DMS 273 treated with DMSO at 0.1 percent for 48 hours (cell line): ENCODE measurements at regions not wholly inside any gene's neighbourhood (a gene's known extent, or its start where the extent isn't known, plus 50 kb on each side); places are given as distances from the start of the nearest gene placed in this dataset.

Experiments used
- DNase-seq: peaks from one replicate; lab custom pipeline; 2025; lab: John Stamatoyannopoulos, UW

DNA sequence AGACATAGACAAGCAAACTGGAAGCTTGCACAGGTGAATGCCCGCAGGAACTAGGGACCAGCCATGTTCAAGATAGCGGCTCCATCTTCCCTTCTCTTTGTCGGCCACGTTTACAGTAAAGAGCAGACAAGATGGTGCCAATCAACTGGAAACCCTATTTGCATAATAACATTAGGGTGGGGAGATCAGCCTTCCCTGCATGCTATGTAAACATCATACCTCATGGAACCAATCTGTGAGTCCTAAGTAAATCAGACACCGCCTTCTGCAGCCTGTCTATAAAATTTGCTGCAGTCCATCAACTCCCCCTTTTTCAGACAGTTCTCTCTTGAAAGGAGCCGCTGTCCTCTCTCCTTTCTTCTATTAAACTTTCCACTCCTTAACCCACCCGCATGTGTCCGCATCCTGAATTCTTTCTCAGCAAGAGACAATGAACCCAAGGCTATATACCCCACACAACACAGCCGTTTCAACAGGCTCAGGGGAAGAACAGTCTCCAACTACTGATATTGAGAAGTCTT, 384.4 kb downstream of the EIPR1 start:
- DNase-seq: no peak

DNA sequence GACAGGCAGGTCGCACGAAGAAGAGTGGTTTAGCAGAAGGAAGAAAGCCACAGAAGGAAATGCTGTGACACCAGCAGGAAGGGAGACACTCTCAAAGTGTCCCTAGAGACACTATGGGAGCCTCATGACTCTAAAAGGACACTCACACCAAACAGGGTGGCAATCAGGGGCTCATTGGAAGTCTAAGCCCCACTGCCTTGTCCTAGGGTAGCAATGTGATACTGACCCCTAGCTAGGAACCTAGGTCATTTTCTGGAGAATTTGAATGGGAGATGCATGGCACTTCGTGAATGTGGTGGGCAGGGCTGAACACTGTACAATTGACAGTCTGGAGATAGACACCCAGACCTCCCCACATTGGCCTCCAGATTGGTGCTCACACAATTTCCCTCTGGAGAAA, 385.0 kb downstream of the EIPR1 start:
- DNase-seq: no peak

DNA sequence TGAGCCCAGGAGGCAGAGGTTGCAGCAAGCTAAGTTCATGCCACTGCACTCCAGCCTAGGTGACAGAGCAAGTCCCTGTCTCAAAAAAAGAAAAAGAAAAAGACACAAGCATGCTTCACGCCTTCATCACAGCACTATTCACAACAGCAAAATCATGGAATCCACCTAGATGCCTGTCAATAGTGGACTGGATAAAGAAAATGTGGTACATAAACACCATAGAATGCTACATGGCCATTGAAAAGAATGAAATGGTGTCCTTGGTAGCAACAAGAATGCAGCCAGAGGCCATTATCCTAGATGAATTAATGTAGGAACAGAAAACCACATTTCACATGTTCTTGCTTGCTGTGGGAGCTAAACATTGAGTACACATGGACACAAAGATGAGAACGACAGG, 392.6 kb downstream of the EIPR1 start:
- no peak for DNase-seq

DNA sequence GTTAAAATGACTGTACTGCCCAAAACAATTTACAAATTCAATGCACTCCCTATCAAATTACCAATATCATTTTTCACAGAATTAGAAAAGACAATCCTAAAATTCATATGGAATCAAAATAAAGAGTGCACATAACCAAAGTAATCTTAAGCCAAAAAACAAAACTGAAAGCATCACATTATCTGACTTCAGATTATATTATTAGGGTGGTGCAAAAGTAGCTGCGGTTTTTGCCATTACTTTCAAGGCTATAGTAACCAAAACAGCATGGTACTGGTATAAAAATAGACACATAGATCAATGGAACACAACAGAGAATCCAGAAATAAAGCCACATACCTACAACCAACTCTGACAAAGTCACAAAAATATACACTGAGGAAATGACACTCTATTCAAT, 396.6 kb downstream of the EIPR1 start:
- no peak for DNase-seq

DNA sequence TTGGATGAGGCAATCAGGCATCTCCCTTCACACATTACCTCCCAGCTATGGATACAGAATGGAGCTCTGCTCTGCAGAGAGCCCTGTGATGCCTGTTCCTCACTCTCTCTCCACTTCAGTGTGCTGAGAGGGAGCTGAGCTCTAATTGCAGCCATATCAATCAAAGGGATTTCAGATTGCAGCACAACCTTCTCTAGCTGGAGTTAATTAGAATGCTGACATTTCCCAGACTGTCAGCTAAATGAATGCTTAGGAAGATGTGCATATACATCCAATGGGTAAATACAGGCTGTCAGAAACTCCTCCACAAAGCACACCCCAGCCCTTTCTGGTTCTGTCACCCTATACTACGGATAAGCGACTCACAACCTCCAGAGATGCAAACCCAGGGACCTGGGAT, 402.6 kb downstream of the EIPR1 start:
- no peak for DNase-seq

DNA sequence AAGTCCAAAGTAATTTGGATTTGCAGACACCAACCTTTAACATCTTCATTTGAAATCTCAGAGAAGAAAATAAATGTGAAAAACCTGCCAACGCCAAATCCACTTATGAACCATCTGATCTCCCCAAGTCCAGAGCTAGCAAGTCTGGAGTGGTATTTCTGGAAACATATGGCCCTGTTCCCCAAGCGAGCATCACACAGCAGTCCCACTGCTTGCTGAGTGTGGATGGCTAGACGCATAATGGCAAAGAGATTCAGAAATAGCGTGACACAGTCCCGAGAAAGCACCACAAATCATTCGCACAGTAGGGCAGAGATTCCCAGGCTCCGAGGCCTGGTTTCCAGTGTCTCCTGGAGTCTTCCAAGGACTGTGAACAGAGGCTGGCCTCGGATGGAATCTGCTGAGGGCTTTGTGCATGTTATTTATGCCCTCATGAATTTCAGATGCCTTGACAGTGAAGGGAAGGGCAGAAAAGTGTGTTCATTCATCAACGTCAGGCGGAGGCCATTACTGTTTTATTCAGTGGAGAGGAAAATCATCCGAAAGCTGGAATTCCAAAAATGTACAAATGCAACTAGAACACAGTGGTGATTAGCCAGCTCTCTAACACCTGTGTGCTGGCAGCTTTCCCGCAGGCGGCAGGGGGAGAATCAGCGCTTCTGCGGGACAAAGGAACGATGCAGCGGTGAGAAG, 417.0 kb downstream of the EIPR1 start:
- no peak for DNase-seq

DNA sequence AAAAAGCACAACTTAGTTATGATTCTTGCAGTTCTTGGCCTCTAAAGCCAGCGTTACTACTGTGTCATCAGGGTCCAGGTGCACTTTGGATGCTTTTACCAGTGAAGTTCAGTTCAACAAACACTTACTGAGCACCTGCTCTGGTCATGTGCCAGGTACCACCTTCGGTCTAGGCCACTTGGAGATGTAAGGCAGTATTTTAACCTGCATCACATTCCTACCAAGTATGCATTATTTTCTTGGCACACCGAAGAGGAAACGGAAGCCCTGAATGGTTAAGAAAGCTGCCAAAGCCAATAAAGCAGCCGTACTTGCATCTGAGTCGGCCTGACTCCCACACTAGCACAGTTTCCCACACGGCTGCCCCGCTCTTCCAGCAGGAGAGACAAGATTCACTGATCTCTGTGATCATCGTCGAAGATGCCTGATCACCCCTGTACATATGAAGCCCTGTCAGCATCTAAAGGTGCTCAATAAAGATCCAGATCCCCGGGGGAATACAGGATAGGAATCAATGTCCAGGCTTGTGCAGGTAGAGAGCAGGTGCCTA, 427.1 kb downstream of the EIPR1 start:
- no peak for DNase-seq

DNA sequence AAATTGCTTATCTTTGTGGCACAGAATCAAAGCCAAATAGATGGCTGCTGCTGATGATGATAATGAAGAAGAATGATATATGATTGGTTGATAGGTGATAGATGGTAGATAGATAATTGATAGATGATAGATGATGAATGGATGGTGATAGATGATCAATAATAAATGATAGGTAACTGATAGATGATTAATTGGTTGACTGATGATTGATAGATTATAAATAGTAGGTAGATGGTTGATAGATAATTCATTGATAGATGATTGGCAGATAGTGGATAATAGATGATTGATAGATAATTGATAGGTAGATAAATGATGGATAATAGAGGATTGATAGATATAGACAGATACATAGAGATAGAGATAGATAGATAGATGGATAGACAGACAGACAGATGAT, 430.2 kb downstream of the EIPR1 start:
- no peak for DNase-seq

DNA sequence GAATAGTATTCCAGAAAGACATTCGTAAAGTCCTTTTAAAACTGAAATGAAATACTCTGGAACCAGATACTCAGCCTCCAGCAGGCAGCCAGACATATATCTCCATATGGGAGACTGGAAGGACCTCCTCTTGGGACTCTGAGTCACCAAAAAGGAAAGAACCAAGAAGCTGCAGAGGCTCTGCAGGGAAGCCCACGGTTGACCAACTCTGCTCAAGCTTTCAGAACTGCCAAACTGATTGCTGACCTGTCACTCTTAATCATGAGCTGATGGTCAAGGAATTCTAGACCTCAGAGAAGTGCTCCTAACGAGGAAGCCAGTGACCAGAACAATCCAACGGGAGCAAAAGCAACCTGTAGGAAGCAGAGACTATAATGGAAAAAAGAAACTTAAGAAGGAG, 434.7 kb downstream of the EIPR1 start:
- DNase-seq: no peak

DNA sequence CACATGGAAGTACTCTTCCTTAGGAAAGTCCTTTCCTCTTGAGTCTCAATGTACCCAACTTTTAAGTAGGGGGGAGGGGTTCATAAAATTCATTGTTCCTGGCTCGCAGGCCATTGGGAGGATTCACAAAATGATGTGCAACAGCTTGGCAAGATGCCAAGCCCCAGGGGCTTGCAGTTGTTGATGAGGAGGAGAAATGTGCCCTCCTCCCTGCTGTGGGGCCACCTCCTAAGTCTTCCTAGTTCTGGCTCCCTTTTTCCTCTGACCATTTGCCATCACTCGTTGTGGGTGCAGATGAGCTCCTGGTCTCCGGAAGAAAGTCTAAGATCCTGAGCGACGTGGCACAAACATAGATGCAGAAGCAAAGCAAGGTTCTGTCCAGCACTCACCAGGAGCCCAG, 435.4 kb downstream of the EIPR1 start:
- DNase-seq: no peak

DNA sequence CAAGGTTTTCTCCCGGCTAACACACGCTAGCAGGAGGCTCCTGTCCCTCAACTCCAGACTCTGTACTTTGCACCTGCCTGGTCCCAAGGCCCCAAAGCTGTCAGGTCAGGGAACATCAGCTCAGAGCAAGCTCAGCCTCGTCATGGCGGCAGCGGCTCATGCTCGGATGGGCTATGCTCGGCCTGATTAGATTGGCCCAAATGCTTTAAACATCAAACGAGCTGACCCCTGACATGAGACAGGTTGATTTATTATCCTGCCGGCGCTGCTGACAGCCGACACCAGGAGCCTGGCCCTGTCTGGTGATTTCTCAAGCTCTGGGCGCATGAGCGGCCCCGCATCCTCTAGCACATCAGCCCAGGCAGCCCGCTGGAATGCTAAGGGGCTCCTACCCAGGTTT, 436.4 kb downstream of the EIPR1 start:
- no peak for DNase-seq

DNA sequence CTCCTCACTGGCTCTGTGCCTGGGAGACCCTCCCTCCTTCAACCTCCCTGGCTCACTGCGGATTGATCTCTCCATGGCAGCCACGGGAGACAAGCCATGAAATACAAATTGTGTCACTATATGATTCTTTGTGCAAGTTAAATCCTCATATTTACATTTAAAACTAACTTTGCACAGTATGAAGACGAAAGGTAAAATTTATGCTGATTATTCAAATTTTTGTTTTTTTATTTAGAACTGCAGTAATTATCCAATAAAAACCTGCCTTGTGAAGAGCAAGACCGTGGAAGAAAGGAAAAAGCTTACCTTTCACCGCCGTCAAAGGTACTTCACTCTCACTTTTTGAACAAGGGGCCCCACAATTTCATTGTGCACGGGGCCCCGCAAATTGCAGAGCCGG, 436.9 kb downstream of the EIPR1 start:
- DNase-seq: no peak

DNA sequence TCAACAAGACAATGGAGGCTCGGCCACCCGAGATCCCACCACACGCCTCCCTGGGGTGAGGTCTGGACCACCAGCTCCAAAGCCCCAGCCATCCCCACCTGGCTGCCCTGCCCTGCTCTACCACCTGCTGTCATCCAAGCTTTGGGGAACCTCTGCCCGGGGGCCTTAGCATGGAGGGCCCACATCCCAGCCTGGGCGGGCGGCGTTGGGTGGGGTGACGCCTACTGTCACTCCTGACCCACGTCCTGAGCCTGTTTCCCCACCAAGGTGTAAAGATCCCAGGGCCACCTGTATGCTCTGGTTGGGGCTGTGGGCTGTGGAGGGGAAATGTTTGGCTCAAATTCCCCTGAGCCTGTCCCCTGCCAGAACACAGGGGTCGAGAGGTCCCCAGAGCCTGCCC, 437.6 kb downstream of the EIPR1 start:
- DNase-seq: no peak

DNA sequence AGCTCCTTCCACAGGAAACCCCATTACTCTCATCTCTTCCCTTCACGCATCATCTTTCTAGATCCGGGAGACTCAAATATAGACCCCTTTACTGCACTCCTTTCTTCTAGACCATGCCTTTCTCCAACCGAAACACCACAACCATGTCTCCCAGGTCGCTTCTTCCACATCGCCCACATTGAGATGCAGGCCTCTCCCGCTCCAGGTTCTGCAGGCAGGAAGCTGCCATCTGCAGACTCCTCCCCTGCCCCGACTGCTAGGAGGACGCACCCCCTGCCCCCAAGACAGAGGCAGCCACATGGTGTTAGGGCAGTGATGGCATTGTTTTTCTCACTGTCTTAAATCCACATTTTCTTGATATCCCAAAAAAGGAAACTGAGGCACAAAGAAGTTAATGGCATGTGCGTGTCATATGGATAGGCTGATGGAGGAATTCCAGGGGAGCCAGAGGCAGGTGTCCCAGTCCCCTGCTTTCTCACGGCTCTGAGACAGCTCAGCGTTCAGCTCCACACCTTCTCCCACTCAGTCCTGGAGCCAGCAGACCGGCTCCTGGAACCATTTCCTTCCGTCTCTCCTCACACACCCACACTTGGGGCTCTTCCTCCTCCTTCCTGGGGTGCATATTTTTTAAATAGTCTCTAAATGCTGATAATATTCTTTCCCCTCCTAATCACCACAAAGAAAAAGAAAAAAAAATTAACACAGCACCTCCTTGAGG, 438.4 kb downstream of the EIPR1 start:
- DNase-seq: no peak

DNA sequence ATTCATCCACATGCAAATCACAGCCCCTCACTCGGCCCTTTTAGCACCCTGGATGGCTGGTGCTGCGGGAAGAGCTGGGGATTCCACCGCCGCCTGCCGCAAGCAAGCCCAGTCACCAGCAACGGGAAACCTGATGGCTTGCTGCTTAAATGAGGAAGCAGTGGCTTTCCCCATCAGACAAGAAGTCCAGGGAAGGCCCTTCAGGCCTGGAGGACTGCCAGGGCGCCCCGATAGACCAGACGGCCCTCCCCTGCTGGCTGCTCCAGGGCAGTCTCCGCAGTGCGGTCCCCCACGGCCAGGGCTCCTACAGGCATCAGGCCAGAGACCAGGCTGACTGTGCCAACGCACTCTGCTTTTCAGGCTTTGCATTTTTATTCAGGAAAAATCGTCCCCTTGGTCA, 439.1 kb downstream of the EIPR1 start:
- DNase-seq: no peak

DNA sequence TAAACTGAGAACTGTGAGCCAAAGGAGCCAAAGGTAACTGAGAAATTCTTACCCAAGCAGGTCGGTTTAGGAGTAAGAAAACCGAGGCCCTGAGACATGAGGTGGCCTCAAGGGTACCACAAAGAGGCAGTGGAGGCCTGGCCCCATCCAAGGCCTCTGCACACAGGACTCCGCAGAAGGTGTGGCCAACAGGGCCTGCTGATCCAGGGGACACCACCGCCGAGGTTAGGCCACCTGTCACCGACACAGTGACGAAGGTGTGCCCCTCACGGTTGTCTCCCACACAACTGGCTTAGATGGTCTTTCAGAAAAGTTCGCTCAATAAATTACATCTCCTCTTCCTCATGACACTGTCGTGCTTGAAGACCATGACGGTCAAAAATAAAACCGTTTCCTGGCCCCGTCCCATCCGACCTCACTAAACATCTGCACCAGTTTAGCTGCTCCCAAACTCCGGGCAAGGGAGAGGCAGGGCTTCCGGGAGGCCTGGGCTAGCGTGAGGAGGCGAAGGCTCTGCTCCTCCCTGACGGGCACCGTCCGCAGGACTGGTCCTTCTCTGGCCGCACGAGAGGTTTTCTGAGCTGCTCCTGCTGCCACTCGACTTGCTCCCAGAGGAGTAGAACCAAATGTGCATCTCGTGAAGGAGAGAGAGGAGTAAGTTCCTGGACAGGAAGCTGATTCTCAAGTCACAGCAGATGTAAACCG, 442.0 kb downstream of the EIPR1 start:
- DNase-seq: no peak

DNA sequence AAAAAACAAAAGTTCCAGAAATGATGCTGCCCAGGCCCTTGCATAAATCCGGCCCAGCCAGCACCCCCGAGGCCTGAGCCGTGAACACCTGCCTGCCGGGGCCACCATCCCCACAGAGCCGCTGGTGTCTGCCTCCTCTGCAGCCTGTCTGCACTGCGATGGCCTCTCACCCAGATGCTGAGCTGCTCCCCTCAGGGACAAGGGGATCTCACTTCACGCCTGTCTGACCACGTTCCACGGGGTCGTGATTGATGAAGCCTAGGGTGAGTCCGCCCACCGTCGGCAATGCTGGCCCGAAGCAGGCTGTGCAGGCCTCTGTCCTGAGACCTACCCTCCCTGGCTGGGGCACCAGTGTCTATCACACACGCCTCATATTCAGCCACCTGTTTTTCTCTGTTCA, 444.2 kb downstream of the EIPR1 start:
- no peak for DNase-seq

DNA sequence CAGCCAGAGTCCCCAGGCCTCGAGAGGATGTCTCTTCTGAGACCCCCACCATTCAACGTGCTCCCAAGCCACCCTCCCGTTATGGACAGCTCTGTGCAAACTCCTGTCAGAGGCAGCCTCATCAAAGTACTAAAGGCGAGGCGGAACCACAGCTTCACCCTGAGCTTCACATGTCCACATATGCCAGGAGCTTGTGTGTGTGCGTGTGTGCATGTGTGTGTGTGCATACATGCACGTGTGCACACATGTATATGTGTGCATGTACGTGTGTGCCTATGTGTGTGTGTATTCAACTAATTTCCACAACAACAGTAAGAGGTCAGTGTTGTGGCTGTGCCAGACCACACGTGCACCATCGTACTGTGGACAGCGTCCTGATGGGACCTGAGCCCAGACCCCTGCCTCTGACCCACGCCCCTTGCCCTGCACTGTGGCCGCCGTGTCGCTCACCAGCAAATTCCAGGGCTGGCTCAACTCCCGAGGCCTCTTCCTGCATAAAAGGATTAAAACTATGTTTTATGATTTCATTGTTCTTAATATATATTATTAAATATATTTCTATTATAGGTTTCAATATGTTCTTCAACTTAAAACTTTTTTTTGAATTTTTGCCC, 444.8 kb downstream of the EIPR1 start:
- DNase-seq: no peak

DNA sequence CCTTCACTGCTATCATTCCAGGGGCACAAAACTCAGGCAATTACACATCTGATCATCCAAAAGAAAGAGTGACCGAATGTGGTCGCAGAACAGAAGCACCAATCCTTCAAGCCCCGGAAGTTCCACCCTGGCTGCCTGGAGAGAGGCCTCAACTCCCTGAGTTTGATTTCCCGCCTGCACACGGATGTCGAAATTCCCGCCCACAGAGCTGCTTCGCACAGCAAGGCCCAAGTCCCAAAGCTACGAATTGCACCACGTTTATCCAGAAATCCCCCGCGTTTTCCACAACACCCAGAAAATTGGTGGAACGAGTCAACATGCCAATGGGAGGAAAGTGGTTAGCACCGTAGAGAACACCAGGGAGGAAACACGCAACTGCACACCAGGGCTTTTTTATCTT, 445.4 kb downstream of the EIPR1 start:
- DNase-seq: no peak

DNA sequence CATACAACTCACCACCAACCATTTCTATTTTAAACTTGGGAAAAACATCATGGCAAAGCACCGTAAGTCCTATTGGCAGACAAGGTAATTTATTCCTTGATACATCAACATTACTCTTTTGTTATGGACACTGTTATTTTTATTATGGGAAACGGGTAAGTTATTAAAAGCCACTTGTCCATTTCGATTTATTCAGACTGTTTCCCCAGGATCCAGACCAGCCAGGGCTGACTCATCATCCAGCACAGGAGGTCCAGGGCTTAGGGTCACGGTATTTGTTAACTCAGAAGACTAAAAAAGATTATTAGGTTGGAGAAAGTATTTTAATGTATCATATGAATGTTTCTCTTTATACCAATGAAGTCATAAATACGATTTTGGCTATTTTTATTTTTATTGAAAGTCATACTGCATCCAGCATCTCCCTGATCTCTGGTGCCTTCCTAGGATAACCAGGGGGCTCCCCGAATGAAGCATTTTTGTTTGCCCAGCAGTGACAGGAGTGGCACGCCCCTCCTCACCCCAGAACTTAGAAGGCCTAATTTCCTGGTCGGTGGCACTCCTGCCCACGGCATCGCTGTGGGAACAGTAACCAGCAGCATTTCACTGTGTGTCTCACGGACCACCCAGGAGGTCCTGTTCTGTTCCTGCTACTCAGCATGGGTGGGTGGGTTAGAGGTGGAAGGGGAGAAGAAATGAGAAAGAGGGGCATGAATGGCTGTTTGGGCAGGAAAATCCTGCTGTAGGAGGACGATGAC, 446.1 kb downstream of the EIPR1 start:
- no peak for DNase-seq

DNA sequence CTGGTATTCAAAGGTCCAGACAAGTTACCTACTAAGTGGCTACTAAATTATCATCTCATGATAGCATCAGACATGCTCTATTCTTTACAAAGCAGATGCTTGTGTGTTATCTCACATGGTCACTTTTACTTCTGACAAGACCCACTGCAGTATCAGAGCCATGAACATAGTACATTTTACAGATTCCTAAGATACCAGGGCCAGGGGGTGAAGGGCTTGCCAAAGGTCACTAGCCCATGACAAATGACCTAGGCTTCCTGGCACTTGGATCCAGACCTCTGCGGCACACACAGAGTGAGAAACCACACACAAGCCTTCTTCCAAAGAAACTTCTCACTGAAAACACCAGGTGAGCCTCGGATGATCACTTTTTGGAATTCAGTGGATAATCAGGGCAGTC, 446.8 kb downstream of the EIPR1 start:
- DNase-seq: no peak

DNA sequence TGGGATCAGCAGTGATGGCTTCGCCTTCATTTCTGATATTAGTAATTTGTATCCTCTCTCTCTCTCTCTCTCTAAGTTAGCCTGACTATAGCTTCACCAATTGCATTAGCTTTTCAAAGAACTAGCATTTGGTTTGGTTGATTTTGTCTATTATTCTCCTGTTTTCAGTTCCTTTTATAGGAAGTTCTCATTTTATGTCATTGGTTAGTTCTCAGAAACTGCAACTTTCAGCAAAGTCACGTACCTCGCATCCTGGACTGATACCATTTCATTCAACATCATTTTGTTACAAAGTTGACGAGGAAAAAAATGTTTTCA, 450.8 kb downstream of the EIPR1 start:
- DNase-seq: no peak
